SK-N-SH (cell line): ENCODE measurements at regions not wholly inside any gene's neighbourhood (a gene's known extent, or its start where the extent isn't known, plus 50 kb on each side); places are given as distances from the start of the nearest gene placed in this dataset.

ENCODE experiments used
- CHD2 ChIP-seq: fragments of 150-350 bp; IDR thresholded peaks from 2 replicates; pipeline ENCODE4 v1.6.1; 2018; ENCODE audit warnings: low read length; ENCODE audit not compliant: partially characterized antibody
- NRF1 ChIP-seq: IDR thresholded peaks from 2 replicates; pipeline ENCODE4 v1.6.1; 2012; ENCODE audit warnings: low read depth, mild to moderate bottlenecking, low read length
- POLR2AphosphoS5 ChIP-seq: IDR thresholded peaks from 2 replicates; pipeline ENCODE4 v1.6.1; 2012; ENCODE audit warnings: low read depth, low read length
- TF ChIP-seq, protein P1 (sequence below): fragments of 200-600 bp; sonication (generic); IDR thresholded peaks from 2 replicates; pipeline ENCODE4 v1.6.1; 2017; ENCODE audit warnings: antibody characterized with exemption, mild to moderate bottlenecking, moderate library complexity
- TF ChIP-seq, protein P2 (sequence below): fragments of 150-350 bp; IDR thresholded peaks from 2 replicates; pipeline ENCODE4 v1.6.1; 2017; ENCODE audit warnings: antibody characterized with exemption, low read length, low read depth, borderline replicate concordance
- TF ChIP-seq, protein P3 (sequence below): IDR thresholded peaks from 2 replicates; pipeline ENCODE4 v1.6.1; 2012; ENCODE audit warnings: mild to moderate bottlenecking, low read depth, low read length, moderate library complexity

DNA sequence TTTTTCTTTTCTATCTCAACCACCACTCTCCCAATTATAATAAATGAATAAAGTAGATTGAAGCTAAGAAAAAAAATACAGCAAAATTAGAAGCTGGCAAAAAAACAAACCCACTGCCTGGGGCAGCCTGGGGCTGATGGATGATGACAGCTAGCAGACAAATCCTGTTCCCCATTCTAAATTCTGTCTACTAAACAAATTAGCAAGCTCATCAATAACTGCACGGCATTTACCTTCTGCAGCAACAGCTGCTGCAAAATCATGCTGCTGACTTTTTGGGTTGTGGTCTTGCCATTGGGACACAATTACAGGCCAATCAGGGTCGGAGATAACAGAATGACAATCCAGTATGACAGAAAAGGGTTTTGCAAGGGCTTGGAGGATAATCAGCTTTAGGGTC lies 443.6 kb upstream of the SOX5 start:
- TF ChIP-seq, protein P1, sequence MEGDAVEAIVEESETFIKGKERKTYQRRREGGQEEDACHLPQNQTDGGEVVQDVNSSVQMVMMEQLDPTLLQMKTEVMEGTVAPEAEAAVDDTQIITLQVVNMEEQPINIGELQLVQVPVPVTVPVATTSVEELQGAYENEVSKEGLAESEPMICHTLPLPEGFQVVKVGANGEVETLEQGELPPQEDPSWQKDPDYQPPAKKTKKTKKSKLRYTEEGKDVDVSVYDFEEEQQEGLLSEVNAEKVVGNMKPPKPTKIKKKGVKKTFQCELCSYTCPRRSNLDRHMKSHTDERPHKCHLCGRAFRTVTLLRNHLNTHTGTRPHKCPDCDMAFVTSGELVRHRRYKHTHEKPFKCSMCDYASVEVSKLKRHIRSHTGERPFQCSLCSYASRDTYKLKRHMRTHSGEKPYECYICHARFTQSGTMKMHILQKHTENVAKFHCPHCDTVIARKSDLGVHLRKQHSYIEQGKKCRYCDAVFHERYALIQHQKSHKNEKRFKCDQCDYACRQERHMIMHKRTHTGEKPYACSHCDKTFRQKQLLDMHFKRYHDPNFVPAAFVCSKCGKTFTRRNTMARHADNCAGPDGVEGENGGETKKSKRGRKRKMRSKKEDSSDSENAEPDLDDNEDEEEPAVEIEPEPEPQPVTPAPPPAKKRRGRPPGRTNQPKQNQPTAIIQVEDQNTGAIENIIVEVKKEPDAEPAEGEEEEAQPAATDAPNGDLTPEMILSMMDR = no peak
- TF ChIP-seq NRF1 (no peak), POLR2AphosphoS5 (no peak), CHD2 (no peak)
- TF ChIP-seq, protein P2, sequence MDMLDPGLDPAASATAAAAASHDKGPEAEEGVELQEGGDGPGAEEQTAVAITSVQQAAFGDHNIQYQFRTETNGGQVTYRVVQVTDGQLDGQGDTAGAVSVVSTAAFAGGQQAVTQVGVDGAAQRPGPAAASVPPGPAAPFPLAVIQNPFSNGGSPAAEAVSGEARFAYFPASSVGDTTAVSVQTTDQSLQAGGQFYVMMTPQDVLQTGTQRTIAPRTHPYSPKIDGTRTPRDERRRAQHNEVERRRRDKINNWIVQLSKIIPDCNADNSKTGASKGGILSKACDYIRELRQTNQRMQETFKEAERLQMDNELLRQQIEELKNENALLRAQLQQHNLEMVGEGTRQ = no peak
- TF ChIP-seq, protein P3, sequence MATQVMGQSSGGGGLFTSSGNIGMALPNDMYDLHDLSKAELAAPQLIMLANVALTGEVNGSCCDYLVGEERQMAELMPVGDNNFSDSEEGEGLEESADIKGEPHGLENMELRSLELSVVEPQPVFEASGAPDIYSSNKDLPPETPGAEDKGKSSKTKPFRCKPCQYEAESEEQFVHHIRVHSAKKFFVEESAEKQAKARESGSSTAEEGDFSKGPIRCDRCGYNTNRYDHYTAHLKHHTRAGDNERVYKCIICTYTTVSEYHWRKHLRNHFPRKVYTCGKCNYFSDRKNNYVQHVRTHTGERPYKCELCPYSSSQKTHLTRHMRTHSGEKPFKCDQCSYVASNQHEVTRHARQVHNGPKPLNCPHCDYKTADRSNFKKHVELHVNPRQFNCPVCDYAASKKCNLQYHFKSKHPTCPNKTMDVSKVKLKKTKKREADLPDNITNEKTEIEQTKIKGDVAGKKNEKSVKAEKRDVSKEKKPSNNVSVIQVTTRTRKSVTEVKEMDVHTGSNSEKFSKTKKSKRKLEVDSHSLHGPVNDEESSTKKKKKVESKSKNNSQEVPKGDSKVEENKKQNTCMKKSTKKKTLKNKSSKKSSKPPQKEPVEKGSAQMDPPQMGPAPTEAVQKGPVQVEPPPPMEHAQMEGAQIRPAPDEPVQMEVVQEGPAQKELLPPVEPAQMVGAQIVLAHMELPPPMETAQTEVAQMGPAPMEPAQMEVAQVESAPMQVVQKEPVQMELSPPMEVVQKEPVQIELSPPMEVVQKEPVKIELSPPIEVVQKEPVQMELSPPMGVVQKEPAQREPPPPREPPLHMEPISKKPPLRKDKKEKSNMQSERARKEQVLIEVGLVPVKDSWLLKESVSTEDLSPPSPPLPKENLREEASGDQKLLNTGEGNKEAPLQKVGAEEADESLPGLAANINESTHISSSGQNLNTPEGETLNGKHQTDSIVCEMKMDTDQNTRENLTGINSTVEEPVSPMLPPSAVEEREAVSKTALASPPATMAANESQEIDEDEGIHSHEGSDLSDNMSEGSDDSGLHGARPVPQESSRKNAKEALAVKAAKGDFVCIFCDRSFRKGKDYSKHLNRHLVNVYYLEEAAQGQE = no peak
